ENCODE measurements at regions not wholly inside any gene's neighbourhood (a gene's known extent, or its start where the extent isn't known, plus 50 kb on each side); places are given as distances from the start of the nearest gene placed in this dataset.

- TF ChIP-seq POLR2AphosphoS5 (IDR thresholded peaks at IDR 0.05; ENCODE audit: low read depth) (no peak), CTCF (IDR thresholded peaks at IDR 0.05; ENCODE audit: insufficient read depth, low read length) (no peak), SPI1 (IDR thresholded peaks at IDR 0.05; ENCODE audit: borderline replicate concordance, low read depth) (no peak), GABPA (IDR thresholded peaks at IDR 0.05; ENCODE audit: low read depth) (no peak), REST (IDR thresholded peaks at IDR 0.05; ENCODE audit: insufficient replicate concordance, low read depth) (no peak)
These were observed 62.6 kb upstream of the TEX13D start for GRCh38 chrX:124269881-124270280.
